ENCODE measurements at regions not wholly inside any gene's neighbourhood (a gene's known extent, or its start where the extent isn't known, plus 50 kb on each side); places are given as distances from the start of the nearest gene placed in this dataset.
A peak's percentile ranks its signal among the peaks of the same experiment; 100 is the strongest.
"Not testable (repeated sequence)": the region's sequence is repeated elsewhere in the genome, so short reads cannot be mapped to it uniquely, and the experiment has no call there.

- in situ Hi-C loops (cut with HindIII; ENCODE audit: low sequenced_read_pairs), result no loop called here
- DNase-seq (ENCODE audit: low spot score), result no peak
Observed at GRCh38 chr10:21300551-21300950, 224.9 kb downstream of the SKIDA1 start.

- no peak for DNase-seq (ENCODE audit: low spot score)
- in situ Hi-C loops (cut with HindIII; ENCODE audit: low sequenced_read_pairs), result no loop called here
Observed at GRCh38 chr10:21299330-21299729, 226.2 kb downstream of the SKIDA1 start.

GRCh38 chr10:21298701-21299100, 226.8 kb downstream of the SKIDA1 start:
- no peak for DNase-seq (ENCODE audit: low spot score)
- in situ Hi-C loops (cut with HindIII; ENCODE audit: low sequenced_read_pairs), result no loop called here

- in situ Hi-C loops (cut with HindIII; ENCODE audit: low sequenced_read_pairs), result no loop called here
Observed at GRCh38 chr10:21297603-21298383, 227.7 kb downstream of the SKIDA1 start.

GRCh38 chr10:21296575-21297355, 228.7 kb downstream of the SKIDA1 start:
- in situ Hi-C loops (cut with HindIII; ENCODE audit: low sequenced_read_pairs), result no loop called here
- DNase-seq (ENCODE audit: low spot score), result no peak

More at GRCh38 chr10:21297603-21298383, 227.7 kb downstream of the SKIDA1 start:
- DNase-seq (ENCODE audit: low spot score), result peak; percentile 37

- peak; percentile 48 for DNase-seq (ENCODE audit: low spot score)
- in situ Hi-C loops (cut with HindIII; ENCODE audit: low sequenced_read_pairs), result no loop called here
Observed at GRCh38 chr10:21293518-21294356, 231.7 kb downstream of the SKIDA1 start.

GRCh38 chr10:21292763-21293517, 232.5 kb downstream of the SKIDA1 start:
- in situ Hi-C loops (cut with HindIII; ENCODE audit: low sequenced_read_pairs), result no loop called here
- peak; percentile 80 for DNase-seq (ENCODE audit: low spot score)

GRCh38 chr10:21290499-21291160, 234.9 kb downstream of the SKIDA1 start:
- in situ Hi-C loops (cut with HindIII; ENCODE audit: low sequenced_read_pairs), result no loop called here
- DNase-seq (ENCODE audit: low spot score), result no peak

GRCh38 chr10:21289961-21290360, 235.5 kb downstream of the SKIDA1 start:
- in situ Hi-C loops (cut with HindIII; ENCODE audit: low sequenced_read_pairs), result no loop called here
- DNase-seq (ENCODE audit: low spot score), result no peak

- DNase-seq (ENCODE audit: low spot score), result no peak
- in situ Hi-C loops (cut with HindIII; ENCODE audit: low sequenced_read_pairs), result no loop called here
Observed at GRCh38 chr10:21289271-21289670, 236.2 kb downstream of the SKIDA1 start.

- in situ Hi-C loops (cut with HindIII; ENCODE audit: low sequenced_read_pairs), result no loop called here
- peak; percentile 32 for DNase-seq (ENCODE audit: low spot score)
Observed at GRCh38 chr10:21285742-21286331, 239.6 kb downstream of the SKIDA1 start.

- no peak for DNase-seq (ENCODE audit: low spot score)
- in situ Hi-C loops (cut with HindIII; ENCODE audit: low sequenced_read_pairs), result no loop called here
Observed at GRCh38 chr10:21285207-21285606, 240.3 kb downstream of the SKIDA1 start.

GRCh38 chr10:21284301-21284700, 241.2 kb downstream of the SKIDA1 start:
- no peak for DNase-seq (ENCODE audit: low spot score)

GRCh38 chr10:21283053-21283452, 242.4 kb downstream of the SKIDA1 start:
- in situ Hi-C loops (cut with HindIII; ENCODE audit: low sequenced_read_pairs); DNase-seq (ENCODE audit: low spot score): not testable (repeated sequence)

More at GRCh38 chr10:21284301-21284700, 241.2 kb downstream of the SKIDA1 start:
- in situ Hi-C loops (cut with HindIII; ENCODE audit: low sequenced_read_pairs), result no loop called here

GRCh38 chr10:21281765-21282484, 243.6 kb downstream of the SKIDA1 start:
- DNase-seq (ENCODE audit: low spot score), result peak; percentile 28
- in situ Hi-C loops (cut with HindIII; ENCODE audit: low sequenced_read_pairs), result no loop called here

GRCh38 chr10:21280971-21281572, 244.4 kb downstream of the SKIDA1 start:
- no peak for DNase-seq (ENCODE audit: low spot score)
- in situ Hi-C loops (cut with HindIII; ENCODE audit: low sequenced_read_pairs), result no loop called here

GRCh38 chr10:21280037-21280436, 245.4 kb downstream of the SKIDA1 start:
- in situ Hi-C loops (cut with HindIII; ENCODE audit: low sequenced_read_pairs), result no loop called here
- DNase-seq (ENCODE audit: low spot score), result no peak
